ENCODE measurements at regions not wholly inside any gene's neighbourhood (a gene's known extent, or its start where the extent isn't known, plus 50 kb on each side); places are given as distances from the start of the nearest gene placed in this dataset.

DNA sequence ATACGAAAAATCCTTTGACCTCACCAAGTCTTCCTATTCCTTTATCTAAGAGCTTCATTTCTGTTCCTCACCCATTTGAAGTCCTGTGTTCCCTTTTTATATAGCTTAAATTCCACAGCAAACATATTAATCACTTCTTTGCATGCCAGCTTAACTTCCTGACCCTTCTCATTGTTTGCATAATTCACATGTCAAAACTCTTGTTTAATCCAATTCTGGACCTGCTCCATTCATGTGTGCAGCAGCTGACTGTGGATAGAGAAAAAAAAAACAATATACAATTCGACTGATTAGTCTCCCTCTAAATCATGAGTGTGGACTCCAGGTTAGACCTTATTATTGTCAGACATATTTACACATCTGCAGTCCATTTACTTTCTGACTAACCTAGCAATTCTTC is 991.2 kb upstream of the TENM4 start:
- peaks cover 3% of the 10 kb centered on the region for H3K4me1 ChIP-seq (ENCODE audit: low read depth)
- no peak overlapping the region for H3K4me3 ChIP-seq
- DNase-seq (ENCODE audit: low read depth in 1 of 2, low spot score in 1 of 2) = no peak
- no peaks in the 10 kb centered on the region for H3K9me3 ChIP-seq (ENCODE audit: low read depth)
- no peaks in the 10 kb centered on the region for H3K27me3 ChIP-seq
- no peak overlapping the region for H3K27ac ChIP-seq
- no peak for TF ChIP-seq CTCF (IDR thresholded peaks at IDR 0.05; ENCODE audit: low read depth, low read length)
- no peaks in the 10 kb centered on the region for H3K36me3 ChIP-seq

DNA sequence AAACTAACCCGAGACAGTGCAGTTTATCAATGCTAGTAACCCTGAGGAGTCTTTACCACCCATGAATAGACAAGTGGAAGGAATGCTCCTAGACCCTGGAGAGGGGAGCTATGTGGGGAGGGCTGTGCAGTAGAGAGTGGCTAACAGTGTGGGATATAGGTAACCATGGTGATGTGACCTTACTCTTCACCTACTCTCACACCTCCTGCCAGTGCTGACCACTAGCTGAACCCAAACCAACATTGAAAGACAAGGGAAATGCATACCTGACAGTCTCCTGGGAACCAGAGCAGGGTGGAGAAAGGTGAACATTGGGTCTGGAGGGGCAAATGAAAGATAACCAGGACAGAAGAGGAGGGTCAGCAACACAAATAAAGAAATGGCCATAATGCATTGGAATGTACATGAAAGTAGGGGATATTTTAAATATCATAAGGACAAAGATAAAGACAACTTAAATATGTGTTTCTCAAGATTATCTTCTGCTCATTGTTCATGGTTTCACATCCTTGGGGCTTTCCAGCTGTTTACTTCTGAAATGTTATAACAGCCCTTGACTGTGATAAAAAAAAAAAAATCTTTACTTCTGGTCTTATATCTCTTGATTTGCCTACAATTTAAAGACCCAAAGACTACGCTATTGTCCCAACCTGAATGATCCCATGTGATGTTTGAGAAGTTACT is 983.3 kb upstream of the TENM4 start:
- Histone ChIP-seq H3K36me3 (no peaks in the 10 kb centered on the region), H3K4me3 (no peak overlapping the region), H3K4me1 (ENCODE audit: low read depth) (peaks cover 15% of the 10 kb centered on the region), H3K27me3 (no peaks in the 10 kb centered on the region), H3K9me3 (ENCODE audit: low read depth) (no peaks in the 10 kb centered on the region), H3K27ac (no peak overlapping the region)
- peak in 1 of 2 donors; percentile 29 for DNase-seq (ENCODE audit: low read depth in 1 of 2, low spot score in 1 of 2)
- no peak for TF ChIP-seq CTCF (IDR thresholded peaks at IDR 0.05; ENCODE audit: low read depth, low read length)

DNA sequence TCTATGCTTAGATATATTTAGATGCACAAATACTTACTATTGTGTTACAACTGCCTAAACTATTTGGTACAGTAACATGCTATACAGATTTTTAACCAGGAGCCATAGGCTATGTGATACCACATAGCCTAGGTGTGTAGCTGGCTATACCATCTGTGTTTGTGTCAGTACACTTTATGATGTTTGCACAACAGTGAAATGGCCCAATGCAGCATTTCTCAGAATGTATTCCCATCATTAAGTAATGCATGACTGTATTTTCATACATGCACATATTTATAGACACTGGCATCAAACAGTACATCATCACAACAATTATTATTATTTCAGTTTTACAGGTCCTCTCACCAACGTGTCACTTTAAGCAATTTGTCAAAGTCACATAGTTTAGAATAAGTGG is 979.5 kb upstream of the TENM4 start:
- H3K27me3 ChIP-seq = no peaks in the 10 kb centered on the region
- H3K27ac ChIP-seq = no peak overlapping the region
- H3K36me3 ChIP-seq = no peaks in the 10 kb centered on the region
- no peak for DNase-seq (ENCODE audit: low read depth in 1 of 2, low spot score in 1 of 2)
- peaks cover 15% of the 10 kb centered on the region for H3K4me1 ChIP-seq (ENCODE audit: low read depth)
- TF ChIP-seq CTCF (IDR thresholded peaks at IDR 0.05; ENCODE audit: low read depth, low read length) = no peak
- no peak overlapping the region for H3K4me3 ChIP-seq
- H3K9me3 ChIP-seq (ENCODE audit: low read depth) = no peaks in the 10 kb centered on the region

GRCh38 chr11:80417681-80418080 is 976.9 kb upstream of the TENM4 start:
- Histone ChIP-seq H3K36me3 (no peaks in the 10 kb centered on the region), H3K4me3 (no peak overlapping the region), H3K27ac (no peak overlapping the region), H3K9me3 (ENCODE audit: low read depth) (no peaks in the 10 kb centered on the region), H3K4me1 (ENCODE audit: low read depth) (peaks cover 11% of the 10 kb centered on the region), H3K27me3 (no peaks in the 10 kb centered on the region)
- no peak for DNase-seq (ENCODE audit: low read depth in 1 of 2, low spot score in 1 of 2)
- no peak for TF ChIP-seq CTCF (IDR thresholded peaks at IDR 0.05; ENCODE audit: low read depth, low read length)

- Histone ChIP-seq H3K4me1 (ENCODE audit: low read depth) (peaks cover 3% of the 10 kb centered on the region), H3K27ac (no peak overlapping the region), H3K9me3 (ENCODE audit: low read depth) (no peaks in the 10 kb centered on the region), H3K4me3 (no peak overlapping the region), H3K27me3 (no peaks in the 10 kb centered on the region), H3K36me3 (no peaks in the 10 kb centered on the region)
- DNase-seq (ENCODE audit: low read depth in 1 of 2, low spot score in 1 of 2) = no peak
- no peak for TF ChIP-seq CTCF (IDR thresholded peaks at IDR 0.05; ENCODE audit: low read depth, low read length)
Measured at GRCh38 chr11:80415580-80415979, 974.8 kb upstream of the TENM4 start.
